ENCODE measurements at regions not wholly inside any gene's neighbourhood (a gene's known extent, or its start where the extent isn't known, plus 50 kb on each side); places are given as distances from the start of the nearest gene placed in this dataset.

DNA sequence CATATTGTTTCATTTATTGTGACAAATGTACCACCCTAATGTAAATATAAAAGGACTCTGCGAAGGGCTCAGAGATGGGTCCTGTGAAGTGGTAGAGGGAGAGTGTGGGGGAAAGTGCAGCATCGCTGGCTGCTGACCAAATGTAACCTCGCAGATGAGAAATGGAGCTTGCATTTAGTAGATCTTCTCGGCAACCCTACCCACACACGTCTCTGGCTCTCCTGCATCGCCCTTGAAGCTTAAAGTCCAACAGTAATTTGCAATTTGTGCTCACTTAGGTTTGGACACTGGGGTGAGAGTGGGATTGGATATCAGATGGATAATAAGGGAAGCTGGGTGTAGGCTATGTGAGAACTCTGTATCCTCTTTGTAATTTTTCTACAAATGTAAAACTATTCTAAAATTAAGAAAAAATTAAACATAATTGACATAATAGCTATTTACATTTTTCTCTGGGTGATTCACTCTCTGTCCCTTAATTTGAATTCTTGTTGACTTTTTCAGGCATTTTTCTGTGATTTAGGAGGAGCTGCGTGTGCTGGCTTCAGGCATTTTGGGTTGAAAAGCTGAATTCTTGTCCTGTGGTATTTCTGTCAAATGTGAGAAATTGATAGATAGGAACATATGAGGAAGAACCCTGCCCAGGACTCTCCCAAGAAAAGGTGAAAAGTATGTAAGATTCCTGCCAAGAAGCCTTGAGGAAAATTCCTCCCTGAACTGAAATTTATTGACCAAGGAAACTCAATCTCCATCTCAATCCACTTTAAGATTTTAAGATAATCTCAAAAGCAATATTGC is 524.7 kb upstream of the MCTP2 start:
- DNase-seq, result no peak

DNA sequence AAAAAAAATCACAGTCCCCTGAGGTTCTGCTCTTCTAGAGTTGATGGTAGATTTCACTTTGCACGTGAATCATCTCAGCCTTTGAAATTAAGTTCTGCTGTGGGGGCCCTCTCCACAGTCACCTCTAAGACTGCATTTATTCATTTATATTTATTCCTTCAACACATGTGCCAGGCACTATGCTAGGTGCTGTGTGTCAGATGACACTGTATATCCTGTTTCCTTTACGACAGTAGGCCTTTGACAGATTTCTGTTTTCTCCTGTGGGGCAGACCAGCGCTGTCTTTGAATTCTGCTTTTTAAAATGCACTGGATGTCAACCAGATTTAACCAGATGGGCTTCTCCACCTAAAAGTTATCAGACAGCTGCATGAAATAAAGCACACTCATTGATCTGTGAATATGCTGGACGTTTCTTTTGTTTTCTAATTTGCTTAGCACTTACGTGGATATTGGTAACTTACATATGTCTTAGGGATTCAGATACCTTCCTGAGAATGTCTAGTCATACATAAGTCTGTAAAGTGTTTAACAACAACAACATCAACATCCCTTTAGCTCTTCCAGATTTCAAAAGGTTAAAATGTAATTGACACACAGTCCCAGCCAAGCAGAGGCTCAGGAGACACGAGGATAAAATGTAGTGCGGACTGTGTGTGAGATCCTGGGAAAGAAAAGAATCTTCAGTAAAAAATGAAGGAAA is 525.5 kb upstream of the MCTP2 start:
- no peak for DNase-seq

DNA sequence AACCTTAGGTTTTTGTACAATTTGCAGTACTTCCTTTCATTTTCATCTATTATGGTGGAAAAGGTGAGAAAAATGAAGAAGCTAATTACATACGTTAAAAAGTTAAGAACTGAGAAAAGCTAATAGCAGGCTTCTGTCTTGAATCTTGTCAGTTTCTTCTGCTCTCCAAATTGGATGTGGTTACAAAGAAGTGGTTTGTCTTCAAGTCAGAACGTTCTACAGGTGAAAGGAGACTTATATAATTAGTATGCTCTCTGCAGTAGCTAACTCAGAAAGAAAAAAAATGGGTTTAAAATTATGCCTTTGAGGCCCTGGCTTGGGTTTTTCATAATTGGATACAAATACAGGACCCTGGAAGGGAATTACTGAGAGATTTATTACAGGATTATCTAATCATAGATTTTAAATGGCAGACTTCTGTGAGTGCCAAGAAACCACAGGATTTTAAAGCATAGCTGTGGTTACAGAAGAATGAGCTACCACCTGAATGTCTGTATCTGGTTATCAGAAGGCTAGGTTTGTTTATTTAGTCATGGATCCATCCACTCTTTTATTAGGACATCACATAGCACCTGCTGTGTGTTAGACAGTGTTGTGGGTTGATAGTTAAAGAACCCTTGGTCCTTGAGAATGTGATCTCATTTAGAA is 528.1 kb upstream of the MCTP2 start:
- no peak for DNase-seq

DNA sequence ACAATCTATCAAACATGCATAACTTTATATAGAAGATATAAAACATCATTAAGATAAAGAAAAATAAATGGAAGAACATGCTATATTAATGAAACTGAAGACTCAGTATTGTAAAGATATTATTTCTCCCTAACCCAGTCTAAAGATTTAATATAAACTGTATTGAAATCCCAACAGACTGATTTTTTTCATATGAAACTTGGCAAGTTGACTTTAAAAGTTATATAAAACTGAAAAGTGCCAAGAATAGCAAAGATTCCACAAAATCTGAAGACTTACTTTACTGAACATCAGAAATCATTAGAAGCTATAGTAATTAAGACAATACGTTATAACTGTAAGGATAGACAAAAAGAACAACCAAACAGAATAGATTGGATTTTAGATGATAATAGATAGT is 531.3 kb upstream of the MCTP2 start:
- no peak for DNase-seq

GRCh38 chr15:93694033-93694432 is 537.3 kb upstream of the MCTP2 start:
- no peak for DNase-seq

DNA sequence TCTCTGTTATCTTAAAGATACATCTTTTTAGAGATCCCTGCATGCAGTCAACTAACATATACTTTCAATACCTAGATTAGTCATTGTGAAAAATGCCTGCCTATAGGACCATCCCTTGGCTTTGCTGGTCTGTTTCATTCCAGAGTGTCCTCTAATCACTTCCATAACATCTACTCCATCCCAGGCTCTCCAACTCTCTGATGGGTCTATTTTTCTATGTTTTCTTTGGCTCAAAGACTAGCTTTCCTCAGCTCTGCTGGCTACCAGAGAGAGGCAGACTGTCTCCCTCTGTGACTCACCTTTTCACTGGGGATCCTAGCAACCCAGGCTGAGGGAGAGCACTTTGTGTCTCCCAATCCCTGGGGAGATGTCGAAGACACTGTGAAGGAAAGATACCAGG is 547.7 kb upstream of the MCTP2 start:
- DNase-seq, result no peak

GRCh38 chr15:93671387-93671943 is 559.9 kb upstream of the MCTP2 start:
- no peak for DNase-seq

- no peak for DNase-seq
These were observed 560.4 kb upstream of the MCTP2 start for GRCh38 chr15:93670931-93671330.

GRCh38 chr15:93664213-93664956 is 567.0 kb upstream of the MCTP2 start:
- no peak for DNase-seq

DNA sequence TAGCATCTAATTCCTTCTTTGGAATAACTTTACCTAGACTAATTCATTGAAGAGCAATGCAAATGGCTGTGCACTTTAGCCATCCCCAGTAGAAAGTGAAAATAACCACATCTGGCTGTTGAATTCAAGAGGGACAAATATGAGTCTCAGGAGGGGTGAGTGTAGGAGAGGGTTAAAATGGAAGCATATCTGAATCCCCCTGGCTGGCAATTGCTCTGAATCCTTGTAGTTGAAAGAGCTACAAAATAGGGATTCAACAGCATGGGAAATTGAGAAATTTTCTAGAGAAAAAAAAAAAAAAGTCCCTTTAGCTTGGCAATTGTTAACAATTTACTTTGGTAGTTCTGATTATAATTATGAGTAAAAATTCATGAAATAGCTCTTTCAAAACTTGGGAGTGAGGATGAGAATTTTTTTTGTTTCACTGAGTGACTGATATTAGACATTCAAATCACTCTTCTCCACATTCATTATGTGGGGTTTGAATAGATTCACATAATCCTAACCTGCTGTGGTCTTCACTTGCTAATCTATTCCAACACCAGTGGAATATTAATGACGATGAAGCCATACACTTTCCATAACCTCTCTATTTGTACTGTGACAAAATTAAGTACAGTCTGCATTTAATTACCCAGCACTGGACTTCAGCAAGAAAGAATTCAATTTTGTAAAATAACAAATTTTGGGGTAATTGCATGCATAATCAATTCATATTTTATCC is 569.0 kb upstream of the MCTP2 start:
- no peak for DNase-seq

DNA sequence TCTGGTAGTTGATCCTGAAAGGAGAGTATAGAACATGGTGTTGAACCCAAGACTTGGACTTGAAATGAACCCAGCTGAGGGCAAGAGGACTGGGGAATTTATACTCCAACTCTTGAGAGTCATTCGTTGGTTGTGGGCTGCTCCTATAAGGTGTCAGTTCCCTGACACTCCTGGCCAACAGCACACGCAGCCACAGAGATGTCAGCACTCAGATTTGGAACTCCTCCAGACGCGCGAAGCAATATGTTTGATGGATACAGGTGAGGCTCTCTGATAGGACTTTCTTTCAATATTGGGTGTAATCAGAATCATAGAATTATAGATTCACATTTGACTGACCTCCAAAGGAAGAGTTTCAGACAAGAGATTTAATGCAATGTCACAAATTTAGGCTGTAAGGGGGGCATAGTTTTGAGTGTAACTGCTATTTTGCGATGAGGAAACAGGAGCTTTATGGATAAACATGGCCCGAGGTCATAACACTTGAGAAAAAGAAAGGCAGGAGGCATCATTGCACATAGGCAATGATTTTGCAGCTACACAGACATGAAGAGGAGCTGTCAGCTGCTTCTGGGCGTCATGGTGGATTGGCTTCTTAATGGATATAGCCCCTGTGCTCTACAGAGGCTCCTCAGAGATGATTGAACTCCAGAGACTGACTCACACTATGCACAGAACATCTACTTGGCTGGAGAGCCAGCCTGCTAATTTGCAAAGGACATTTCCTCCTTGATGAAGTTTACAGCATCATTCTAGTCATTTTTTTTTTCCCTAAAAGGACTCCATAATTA is 569.2 kb upstream of the RGMA start:
- DNase-seq, result no peak

DNA sequence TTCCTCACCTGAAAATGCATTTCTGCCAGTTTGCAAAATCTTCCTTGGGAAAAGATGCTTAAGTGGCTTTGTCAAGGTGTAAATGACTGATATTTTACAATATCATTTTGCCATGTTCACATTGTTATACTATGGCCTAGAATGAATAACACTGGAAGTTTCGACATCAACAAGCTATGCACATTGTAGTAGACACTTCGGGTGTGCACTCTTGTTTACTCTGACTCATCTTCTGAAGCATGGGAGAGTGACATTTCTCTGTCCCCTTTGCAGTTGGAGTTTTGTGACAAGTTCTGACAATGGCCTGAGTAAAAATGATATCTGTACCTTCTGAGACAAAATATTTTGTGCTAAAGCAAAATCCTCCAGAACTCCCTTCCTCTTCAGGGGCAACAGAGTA is 567.0 kb upstream of the RGMA start:
- DNase-seq, result no peak

DNA sequence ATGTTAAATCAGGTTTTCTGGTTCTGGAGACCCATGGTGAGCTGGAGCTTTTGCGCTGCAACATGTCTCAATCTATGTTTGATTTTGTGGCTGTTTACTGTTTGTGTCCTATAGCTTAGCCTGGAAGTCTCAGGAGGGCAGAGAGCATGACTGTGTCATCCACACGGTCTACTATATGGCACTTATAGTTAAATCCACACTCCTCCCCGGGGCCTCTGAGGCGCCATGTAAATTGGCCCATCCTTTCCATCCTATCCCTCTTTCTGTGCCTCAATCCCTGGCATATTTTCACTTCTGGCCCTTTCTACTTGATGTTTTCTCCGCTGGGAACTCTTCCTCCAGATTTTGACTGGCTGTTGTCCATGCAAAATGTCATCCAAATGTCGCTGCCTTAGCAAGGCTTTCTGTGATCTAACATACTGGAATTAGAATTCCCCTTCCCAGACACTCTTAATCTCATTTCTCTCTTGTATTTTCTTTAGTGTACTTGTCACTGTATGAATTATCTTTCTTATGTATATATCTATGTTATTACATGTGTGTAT is 560.8 kb upstream of the RGMA start:
- DNase-seq, result no peak

DNA sequence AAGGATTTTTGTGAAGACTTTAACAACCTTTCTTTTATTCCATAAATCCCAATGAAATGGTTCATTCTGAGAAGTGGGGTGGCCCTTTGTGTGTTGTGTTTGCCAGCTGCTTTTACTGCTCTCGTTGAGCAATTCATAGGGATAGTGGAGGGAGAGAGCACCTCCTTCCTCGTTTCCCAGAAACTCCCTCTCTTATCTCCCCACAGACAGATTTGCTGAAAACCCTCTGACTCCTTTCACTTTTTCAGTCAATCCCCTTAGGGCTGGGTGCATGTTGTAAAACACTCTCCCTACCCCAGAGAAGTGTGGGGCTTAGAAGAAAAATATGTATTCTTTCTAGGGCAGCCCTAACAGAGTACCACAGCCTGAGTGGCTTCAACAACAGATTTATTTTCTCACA is 557.2 kb upstream of the RGMA start:
- DNase-seq, result no peak

DNA sequence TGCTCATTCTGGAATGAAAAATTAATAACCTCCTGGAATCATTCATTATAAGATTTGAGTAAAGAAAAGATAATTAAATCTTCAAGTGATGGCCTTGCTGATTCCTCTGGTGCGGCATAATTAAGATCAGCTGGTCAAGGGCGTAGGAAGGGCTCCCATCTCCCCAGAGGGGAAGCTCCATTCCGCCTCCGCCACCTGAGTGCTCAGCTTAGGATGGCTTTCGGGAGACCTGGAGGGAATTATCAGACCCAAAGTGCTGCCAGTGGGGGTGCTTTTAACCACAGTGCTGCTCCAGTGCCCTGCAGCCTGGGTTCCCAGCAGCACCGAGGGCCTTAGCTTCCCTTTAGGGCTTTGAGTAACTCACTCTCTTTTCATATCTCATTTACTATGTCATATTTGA is 556.6 kb upstream of the RGMA start:
- DNase-seq, result no peak

GRCh38 chr15:93644595-93644994 is 555.6 kb upstream of the RGMA start:
- DNase-seq, result no peak

DNA sequence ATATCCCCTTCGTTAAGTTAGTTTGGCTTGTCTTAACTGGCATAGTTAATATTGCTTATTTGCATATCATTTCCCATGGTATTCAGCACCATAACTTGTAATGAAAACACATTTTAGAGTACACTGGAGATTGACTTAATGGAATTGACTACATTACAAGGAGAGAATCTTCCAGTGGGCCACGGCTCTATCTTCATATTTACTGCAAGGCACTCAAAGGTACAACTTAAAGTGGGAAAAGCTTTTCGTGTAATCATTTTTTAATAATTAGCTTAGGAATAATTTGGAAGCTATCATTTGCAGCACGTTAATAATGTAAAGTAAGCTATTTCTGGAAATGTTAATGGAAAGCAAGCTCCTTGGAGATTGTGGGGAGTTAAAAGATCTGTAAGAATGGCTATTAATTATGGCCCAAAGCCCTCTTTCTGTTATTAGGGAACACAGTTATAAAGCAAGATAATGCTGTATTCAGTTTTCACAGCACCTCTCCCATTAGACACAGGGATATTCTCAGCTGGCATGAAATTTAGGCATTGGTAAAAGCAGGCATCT is 551.5 kb upstream of the RGMA start:
- DNase-seq, result no peak

- DNase-seq, result no peak
These were observed 543.1 kb upstream of the RGMA start for GRCh38 chr15:93631958-93632618.

GRCh38 chr15:93619597-93619996 is 530.6 kb upstream of the RGMA start:
- no peak for DNase-seq

DNA sequence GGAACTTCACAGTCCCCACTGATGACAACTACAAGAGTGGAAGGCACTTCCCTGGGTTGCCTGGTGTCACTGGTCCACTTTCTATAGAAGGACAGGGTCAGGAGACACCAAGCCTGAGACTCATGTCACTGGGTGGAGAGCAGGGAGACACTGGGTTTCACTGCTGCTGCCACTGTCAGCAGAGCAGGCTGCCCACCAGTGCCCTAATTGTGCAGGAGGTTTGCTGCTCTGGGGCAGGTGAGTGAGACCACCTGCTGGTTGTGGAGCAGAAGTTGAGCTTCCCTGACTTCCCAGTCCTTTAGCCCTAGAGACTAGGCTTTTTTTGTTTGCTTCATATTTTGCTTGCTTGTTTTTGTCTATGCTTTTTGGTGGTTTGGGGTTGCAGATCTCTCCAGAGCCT is 528.4 kb upstream of the RGMA start:
- DNase-seq, result no peak

Measured in hematopoietic multipotent progenitor cell treated with erythropoietin and hydrocortisone succinate and interleukin-3 and kit ligand, for 8 days (in vitro differentiated cells).